Loucy (cell line): ENCODE measurements at regions not wholly inside any gene's neighbourhood (a gene's known extent, or its start where the extent isn't known, plus 50 kb on each side); places are given as distances from the start of the nearest gene placed in this dataset.

Source experiments
- EZH2phosphoT487 ChIP-seq: fragments of 200-600 bp; IDR thresholded peaks from 2 replicates; pipeline ENCODE4 v1.6.1; 2018; ENCODE audit warnings: antibody characterized with exemption, mild to moderate bottlenecking, moderate library complexity, borderline replicate concordance
- TF ChIP-seq, protein P1 (sequence below): fragments of 200-600 bp; sonication (generic); conservative IDR thresholded peaks from 2 replicates; pipeline ENCODE4 v1.5.1; 2014; ENCODE audit warnings: mild to moderate bottlenecking, antibody characterized with exemption, low read length

DNA sequence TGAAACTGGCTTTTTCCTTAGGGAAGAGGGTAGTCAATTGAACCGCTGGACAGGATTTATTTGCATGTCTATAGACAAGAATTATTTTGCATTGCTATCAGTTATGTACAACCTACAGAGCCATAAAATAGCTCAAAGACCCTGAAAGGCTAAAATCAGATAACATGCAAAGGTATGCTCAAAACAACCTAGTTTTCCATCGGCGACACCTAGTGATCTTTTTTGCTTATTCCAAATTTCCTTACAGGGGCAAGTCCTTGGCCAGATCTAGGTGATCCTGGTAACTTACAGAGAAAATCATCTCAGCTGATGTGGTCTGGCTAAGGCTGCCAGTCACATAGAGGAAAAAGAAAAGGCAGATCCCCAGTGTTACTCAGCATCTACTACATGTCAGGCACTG, 141.2 kb upstream of the RPL38 start:
- TF ChIP-seq, protein P1, sequence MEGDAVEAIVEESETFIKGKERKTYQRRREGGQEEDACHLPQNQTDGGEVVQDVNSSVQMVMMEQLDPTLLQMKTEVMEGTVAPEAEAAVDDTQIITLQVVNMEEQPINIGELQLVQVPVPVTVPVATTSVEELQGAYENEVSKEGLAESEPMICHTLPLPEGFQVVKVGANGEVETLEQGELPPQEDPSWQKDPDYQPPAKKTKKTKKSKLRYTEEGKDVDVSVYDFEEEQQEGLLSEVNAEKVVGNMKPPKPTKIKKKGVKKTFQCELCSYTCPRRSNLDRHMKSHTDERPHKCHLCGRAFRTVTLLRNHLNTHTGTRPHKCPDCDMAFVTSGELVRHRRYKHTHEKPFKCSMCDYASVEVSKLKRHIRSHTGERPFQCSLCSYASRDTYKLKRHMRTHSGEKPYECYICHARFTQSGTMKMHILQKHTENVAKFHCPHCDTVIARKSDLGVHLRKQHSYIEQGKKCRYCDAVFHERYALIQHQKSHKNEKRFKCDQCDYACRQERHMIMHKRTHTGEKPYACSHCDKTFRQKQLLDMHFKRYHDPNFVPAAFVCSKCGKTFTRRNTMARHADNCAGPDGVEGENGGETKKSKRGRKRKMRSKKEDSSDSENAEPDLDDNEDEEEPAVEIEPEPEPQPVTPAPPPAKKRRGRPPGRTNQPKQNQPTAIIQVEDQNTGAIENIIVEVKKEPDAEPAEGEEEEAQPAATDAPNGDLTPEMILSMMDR, result no peak
- no peak for TF ChIP-seq EZH2phosphoT487
